H1 (cell line): ENCODE measurements at regions not wholly inside any gene's neighbourhood (a gene's known extent, or its start where the extent isn't known, plus 50 kb on each side); places are given as distances from the start of the nearest gene placed in this dataset.

Experiments
- CTCF ChIA-PET: fragments of 300-600 bp; sonication (Branson Sonifier 250); formaldehyde crosslinking; loops from one replicate; lab custom pipeline; 2021; ENCODE audit not compliant: partially characterized antibody; lab: Charles Lee
- POLR2A ChIA-PET: fragments of 300-600 bp; sonication (Branson Sonifier 250); formaldehyde crosslinking; loops from one replicate; lab custom pipeline; 2021; ENCODE audit warnings: inconsistent platforms; ENCODE audit not compliant: partially characterized antibody; lab: Charles Lee
- DNase-seq, 2 experiments: peaks; one replicate each; pipeline versions ENCODE4 v3.0.0 to v3.0.0-alpha.2; 2010 to 2022; ENCODE audit warnings: low spot score in 2 of 2, low read depth in 1 of 2, mixed read lengths in 1 of 2
- FAIRE-seq: peaks from 2 replicates; lab custom pipeline; 2011; peaks lifted over from hg19 to GRCh38; lab: Jason Lieb, UNC
- H2AFZ ChIP-seq: 2 replicates; pipeline ENCODE4 v1.8.1; 2012; ENCODE audit warnings: low read length, inconsistent platforms
- H2AK5ac ChIP-seq: 2 replicates; pipeline ENCODE4 v1.6.1; 2013; ENCODE audit warnings: low read depth, low read length
- H2BK120ac ChIP-seq: replicated peaks from 2 replicates; pipeline ENCODE3; 2013; ENCODE audit warnings: low read depth, low read length, inconsistent platforms
- H2BK12ac ChIP-seq: 2 replicates; pipeline ENCODE4 v1.6.1; 2013; ENCODE audit warnings: low read depth, low read length
- H2BK15ac ChIP-seq: 2 replicates; pipeline ENCODE4 v1.6.1; 2013; ENCODE audit warnings: low read length
- H2BK20ac ChIP-seq: 2 replicates; pipeline ENCODE4 v1.6.1; 2013; ENCODE audit warnings: low read length
- H2BK5ac ChIP-seq: 2 replicates; pipeline ENCODE4 v1.6.1; 2013; ENCODE audit warnings: low read depth, low read length
- H3K14ac ChIP-seq: 2 replicates; pipeline ENCODE4 v1.6.1; 2013; ENCODE audit warnings: inconsistent platforms; ENCODE audit not compliant: insufficient read length
- H3K18ac ChIP-seq: 2 replicates; pipeline ENCODE4 v1.6.1; 2013; ENCODE audit warnings: low read length; ENCODE audit errors: extremely low read depth
- H3K23ac ChIP-seq: 2 replicates; pipeline ENCODE4 v1.6.1; 2013; ENCODE audit warnings: inconsistent platforms; ENCODE audit not compliant: insufficient read length
- H3K23me2 ChIP-seq: 2 replicates; pipeline ENCODE4 v1.6.1; 2013; ENCODE audit warnings: low read depth, low read length
- H3K27ac ChIP-seq: 2 replicates; pipeline ENCODE4 v1.6.1; 2011; ENCODE audit warnings: low read depth, low read length, inconsistent platforms
- H3K27me3 ChIP-seq, 4 experiments: replicated peaks in 1 of 4; 1 replicate in 1 of 4; 2 replicates in 3 of 4; pipeline versions ENCODE4 v1.6.1 to v1.8.1; 2011 to 2013; ENCODE audit warnings: low read length in 3 of 4, mild to moderate bottlenecking in 3 of 4, inconsistent platforms in 2 of 4, mixed read lengths in 2 of 4, moderate library complexity in 1 of 4; ENCODE audit not compliant: control insufficient read depth in 3 of 4, insufficient read depth in 3 of 4; ENCODE audit errors: extremely low read depth in 1 of 4
- H3K36me3 ChIP-seq, 4 experiments: 2 replicates each; pipeline versions ENCODE4 v1.6.1 to v1.8.1; 2011 to 2013; ENCODE audit warnings: mild to moderate bottlenecking in 4 of 4, low read length in 3 of 4, moderate library complexity in 2 of 4, control low read depth in 1 of 4, inconsistent platforms in 1 of 4; ENCODE audit not compliant: insufficient read depth in 4 of 4, control insufficient read depth in 2 of 4
- H3K4ac ChIP-seq: replicated peaks from 2 replicates; pipeline ENCODE3; 2013; ENCODE audit warnings: low read length, low read depth, mixed read lengths, inconsistent platforms; ENCODE audit not compliant: insufficient read length
- H3K4me1 ChIP-seq, 4 experiments: replicated peaks in 1 of 4; 1 replicate in 1 of 4; 2 replicates in 3 of 4; pipeline versions ENCODE4 v1.6.1 to v1.8.1; 2011 to 2013; ENCODE audit warnings: low read length in 3 of 4, inconsistent platforms in 2 of 4, mixed read lengths in 1 of 4; ENCODE audit not compliant: insufficient read depth in 4 of 4, control insufficient read depth in 3 of 4
- H3K4me2 ChIP-seq, 2 experiments: 2 replicates each; pipeline versions ENCODE4 v1.6.1 to v1.8.1; 2011 to 2013; ENCODE audit warnings: low read depth in 2 of 2, low read length in 2 of 2, control low read depth in 1 of 2, inconsistent platforms in 1 of 2, mild to moderate bottlenecking in 1 of 2; ENCODE audit not compliant: insufficient read depth in 1 of 2
- H3K4me3 ChIP-seq, 4 experiments: fragments of 200-600, 300-600 bp in 1 of 4; sonication (generic), shearing (Covaris generic), sonication (Bioruptor Twin) in 1 of 4; 2 replicates each; pipeline versions ENCODE4 v1.5.1 to v1.8.1; 2011 to 2016; ENCODE audit warnings: low read length in 4 of 4, low read depth in 3 of 4, control low read depth in 2 of 4, inconsistent platforms in 2 of 4, mild to moderate bottlenecking in 2 of 4, mixed read lengths in 1 of 4, moderate library complexity in 1 of 4; ENCODE audit not compliant: insufficient read depth in 2 of 4; ENCODE audit errors: extremely low read depth in 1 of 4
- H3K56ac ChIP-seq: replicated peaks from 2 replicates; pipeline ENCODE3; 2013; ENCODE audit warnings: low read depth, mild to moderate bottlenecking, mixed read lengths, low read length, inconsistent platforms; ENCODE audit not compliant: insufficient read length
- H3K79me1 ChIP-seq: 2 replicates; pipeline ENCODE4 v1.6.1; 2013; ENCODE audit warnings: low read depth, low read length, control low read depth
- H3K79me2 ChIP-seq, 2 experiments: 2 replicates each; pipeline versions ENCODE4 v1.6.1 to v1.8.1; 2012 to 2013; ENCODE audit warnings: low read length in 2 of 2, mild to moderate bottlenecking in 2 of 2, inconsistent platforms in 1 of 2; ENCODE audit not compliant: insufficient read depth in 2 of 2, control insufficient read depth in 1 of 2
- H3K9ac ChIP-seq, 4 experiments: replicated peaks in 1 of 4; 1 replicate in 1 of 4; 2 replicates in 3 of 4; pipeline versions ENCODE4 v1.6.1 to v1.8.1; 2011 to 2013; ENCODE audit warnings: low read depth in 3 of 4, low read length in 3 of 4, control low read depth in 2 of 4, mild to moderate bottlenecking in 2 of 4, moderate library complexity in 2 of 4, inconsistent platforms in 1 of 4; ENCODE audit errors: extremely low read depth in 1 of 4
- H3K9me3 ChIP-seq, 2 experiments: 2 replicates each; pipeline versions ENCODE4 v1.6.1 to v1.8.1; 2012 to 2013; ENCODE audit warnings: mild to moderate bottlenecking in 2 of 2, moderate library complexity in 2 of 2, control low read depth in 1 of 2, inconsistent platforms in 1 of 2, low read depth in 1 of 2, low read length in 1 of 2, mixed read lengths in 1 of 2; ENCODE audit not compliant: insufficient read depth in 2 of 2
- H4K20me1 ChIP-seq, 2 experiments: replicated peaks in 1 of 2; 2 replicates each; pipeline versions ENCODE3 to v1.8.1; 2011 to 2013; ENCODE audit warnings: inconsistent platforms in 2 of 2, low read length in 2 of 2, mild to moderate bottlenecking in 1 of 2; ENCODE audit not compliant: insufficient read depth in 2 of 2, control insufficient read depth in 1 of 2
- H4K5ac ChIP-seq: 2 replicates; pipeline ENCODE4 v1.6.1; 2013; ENCODE audit warnings: low read length, low read depth, mixed read lengths, inconsistent platforms; ENCODE audit not compliant: insufficient read length
- H4K8ac ChIP-seq: 2 replicates; pipeline ENCODE4 v1.8.0; 2013; ENCODE audit warnings: mild to moderate bottlenecking, moderate library complexity, low read length, inconsistent platforms; ENCODE audit not compliant: insufficient read depth; ENCODE audit errors: extremely low read depth
- H4K91ac ChIP-seq: replicated peaks from 2 replicates; pipeline ENCODE3; 2013; ENCODE audit warnings: low read length, mixed read lengths, inconsistent platforms; ENCODE audit not compliant: insufficient read length
- CHD7 ChIP-seq: fragments of 300-600 bp; sonication (generic); IDR thresholded peaks from 2 replicates; pipeline ENCODE4 v1.7.1; 2012; ENCODE audit warnings: low read length, moderate library complexity, mild to moderate bottlenecking, inconsistent platforms; ENCODE audit not compliant: insufficient replicate concordance
- WGBS, 2 experiments: shearing (Covaris generic) in 1 of 2; methylation state at CpG; one replicate each; pipeline versions ENCODE4 v1.1.6 to v1.1.7; 2013 to 2015; ENCODE audit warnings: low lambda C conversion rate in 2 of 2, mixed read lengths in 2 of 2, inconsistent platforms in 1 of 2, low coverage in 1 of 2, missing lambda C conversion rate in 1 of 2; ENCODE audit not compliant: insufficient replicate concordance in 2 of 2, insufficient coverage in 1 of 2, insufficient read length in 1 of 2; ENCODE audit errors: extremely low coverage in 1 of 2, missing lambda C conversion rate in 1 of 2; 5-methylcytosine and 5-hydroxymethylcytosine counted together

GRCh38 chr6:156651486-156651885 is 125.7 kb upstream of the ARID1B start:
- Histone ChIP-seq H4K8ac (no peak overlapping the region), H2BK120ac (no peak overlapping the region), H3K4me3 (no peak overlapping the region), H3K23ac (no peak overlapping the region), H2BK5ac (no peak overlapping the region), H3K4me2 (no peak overlapping the region), H3K36me3 (no peaks in the 10 kb centered on the region), H3K56ac (no peak overlapping the region), H3K14ac (no peak overlapping the region), H4K5ac (no peak overlapping the region), H3K79me1 (no peaks in the 10 kb centered on the region), H3K4ac (no peak overlapping the region), H3K4me1 (peaks cover 0 to 11% (median 6%) of the 10 kb centered on the region in 4 experiments; a peak in 4 of 7 replicates), H4K91ac (no peak overlapping the region), H3K9ac (no peak overlapping the region), H3K9me3 (peaks cover 0 to 8% of the 10 kb centered on the region in 2 experiments; a peak in 2 of 4 replicates), H4K20me1 (no peaks in the 10 kb centered on the region), H2AK5ac (no peak overlapping the region), H3K18ac (no peak overlapping the region), H2BK20ac (no peak overlapping the region), H3K79me2 (no peaks in the 10 kb centered on the region), H3K27ac (no peak overlapping the region), H2BK15ac (no peak overlapping the region), H3K27me3 (no peaks in the 10 kb centered on the region), H2BK12ac (no peak overlapping the region), H3K23me2 (peaks cover 3% of the 10 kb centered on the region; the same call in 1 of the 2 replicates), H2AFZ (no peak overlapping the region)
- ChIA-PET CTCF (no interaction called here), POLR2A (no interaction called here)
- no peak for FAIRE-seq
- WGBS, 2 experiments, result 86% methylated on average over 8 of the region's 8 CpGs; no CpG with 5 or more reads in 1 of the 2 experiments
- DNase-seq, result no peak
- no peak for TF ChIP-seq CHD7
